Esophagus muscularis mucosa (tissue), 4 donors: ENCODE measurements at regions not wholly inside any gene's neighbourhood (a gene's known extent, or its start where the extent isn't known, plus 50 kb on each side); places are given as distances from the start of the nearest gene placed in this dataset.

Experiments used
- EP300 ChIP-seq: sonication (generic); formaldehyde crosslinking; IDR thresholded peaks from one replicate; pipeline ENCODE4 v1.6.1; 2017; ENCODE audit warnings: antibody characterized with exemption
- POLR2A ChIP-seq: fragments of 450-650 bp; IDR thresholded peaks from one replicate; pipeline ENCODE4 v1.6.1; 2017; ENCODE audit warnings: antibody characterized with exemption, moderate library complexity, mild to moderate bottlenecking, low read depth
- TF ChIP-seq, protein P1 (sequence below), 3 experiments: fragments of 200-600 bp in 2 of 3; fragments of 450-650 bp in 1 of 3; sonication (generic) in 2 of 3; IDR thresholded peaks; one replicate each; pipeline ENCODE4 v1.5.1; 2017 to 2019; ENCODE audit warnings: antibody characterized with exemption in 3 of 3, mild to moderate bottlenecking in 2 of 3, moderate library complexity in 1 of 3

GRCh38 chr10:8402576-8402975, 348.1 kb downstream of the GATA3 start:
- TF ChIP-seq, protein P1, sequence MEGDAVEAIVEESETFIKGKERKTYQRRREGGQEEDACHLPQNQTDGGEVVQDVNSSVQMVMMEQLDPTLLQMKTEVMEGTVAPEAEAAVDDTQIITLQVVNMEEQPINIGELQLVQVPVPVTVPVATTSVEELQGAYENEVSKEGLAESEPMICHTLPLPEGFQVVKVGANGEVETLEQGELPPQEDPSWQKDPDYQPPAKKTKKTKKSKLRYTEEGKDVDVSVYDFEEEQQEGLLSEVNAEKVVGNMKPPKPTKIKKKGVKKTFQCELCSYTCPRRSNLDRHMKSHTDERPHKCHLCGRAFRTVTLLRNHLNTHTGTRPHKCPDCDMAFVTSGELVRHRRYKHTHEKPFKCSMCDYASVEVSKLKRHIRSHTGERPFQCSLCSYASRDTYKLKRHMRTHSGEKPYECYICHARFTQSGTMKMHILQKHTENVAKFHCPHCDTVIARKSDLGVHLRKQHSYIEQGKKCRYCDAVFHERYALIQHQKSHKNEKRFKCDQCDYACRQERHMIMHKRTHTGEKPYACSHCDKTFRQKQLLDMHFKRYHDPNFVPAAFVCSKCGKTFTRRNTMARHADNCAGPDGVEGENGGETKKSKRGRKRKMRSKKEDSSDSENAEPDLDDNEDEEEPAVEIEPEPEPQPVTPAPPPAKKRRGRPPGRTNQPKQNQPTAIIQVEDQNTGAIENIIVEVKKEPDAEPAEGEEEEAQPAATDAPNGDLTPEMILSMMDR (IDR thresholded peaks at IDR 0.05): no peak
- TF ChIP-seq POLR2A (no peak), EP300 (no peak)
